Activated CD4-positive, alpha-beta T cell treated with anti-CD3 and anti-CD28 coated beads, Interleukin-2, amount 10 ng/mL, durations not matched to agents 7 days and 5 days (primary cell): ENCODE measurements at regions not wholly inside any gene's neighbourhood (a gene's known extent, or its start where the extent isn't known, plus 50 kb on each side); places are given as distances from the start of the nearest gene placed in this dataset.

Experiments used
- CTCF ChIA-PET: fragments of 350-600 bp; sonication (Branson Sonifier 250); formaldehyde crosslinking; loops from one replicate; lab custom pipeline; 2021; ENCODE audit warnings: antibody characterized with exemption; lab: Charles Lee
- POLR2A ChIA-PET: fragments of 350-600 bp; sonication (Branson Sonifier 250); formaldehyde crosslinking; loops from one replicate; lab custom pipeline; 2021; ENCODE audit warnings: antibody characterized with exemption; lab: Charles Lee
- DNase-seq: peaks from one replicate; pipeline ENCODE4 v3.0.0-alpha.2; 2020
- H3K27ac Mint-ChIP-seq: one replicate; pipeline ENCODE4 v1.8.0; 2021; ENCODE audit warnings: mild to moderate bottlenecking, moderate library complexity, mixed read lengths
- H3K27me3 Mint-ChIP-seq: one replicate; pipeline ENCODE4 v1.8.0; 2021; ENCODE audit warnings: mixed read lengths
- H3K36me3 Mint-ChIP-seq: one replicate; pipeline ENCODE4 v1.8.0; 2021; ENCODE audit warnings: low read depth, mixed read lengths
- H3K4me1 Mint-ChIP-seq: one replicate; pipeline ENCODE4 v1.8.0; 2021; ENCODE audit warnings: mixed read lengths
- H3K4me3 Mint-ChIP-seq: one replicate; pipeline ENCODE4 v1.8.0; 2021; ENCODE audit warnings: mild to moderate bottlenecking, moderate library complexity, mixed read lengths
- H3K9me3 Mint-ChIP-seq: one replicate; pipeline ENCODE4 v1.8.0; 2021; ENCODE audit warnings: mixed read lengths

DNA sequence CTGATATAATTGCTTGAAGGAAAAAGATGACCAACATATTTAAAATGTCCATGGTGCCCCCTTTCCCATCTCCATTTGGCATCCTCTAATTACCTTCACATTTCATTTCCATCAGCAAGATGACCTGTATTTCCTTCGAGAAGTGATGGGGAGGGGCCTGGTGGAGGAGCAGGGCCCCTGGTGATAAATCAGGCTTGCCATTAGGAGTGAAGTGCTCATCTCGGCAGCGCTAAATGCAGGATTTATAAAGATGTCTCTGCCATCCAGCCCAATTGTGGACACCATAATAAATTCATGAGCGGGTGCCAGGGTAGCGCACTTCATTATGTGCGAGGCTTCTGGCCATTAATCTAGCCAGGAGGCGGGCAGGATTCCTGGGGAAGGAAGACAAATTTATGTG lies 101.5 kb upstream of the IRX6 start:
- no peaks in the 10 kb centered on the region for H3K4me1 Mint-ChIP-seq
- no peak for DNase-seq
- H3K27me3 Mint-ChIP-seq = no peaks in the 10 kb centered on the region
- H3K4me3 Mint-ChIP-seq = no peak overlapping the region
- ChIA-PET CTCF (no interaction called here), POLR2A (no interaction called here)
- H3K36me3 Mint-ChIP-seq = no peaks in the 10 kb centered on the region
- peaks cover 8% of the 10 kb centered on the region for H3K9me3 Mint-ChIP-seq
- H3K27ac Mint-ChIP-seq = no peak overlapping the region

DNA sequence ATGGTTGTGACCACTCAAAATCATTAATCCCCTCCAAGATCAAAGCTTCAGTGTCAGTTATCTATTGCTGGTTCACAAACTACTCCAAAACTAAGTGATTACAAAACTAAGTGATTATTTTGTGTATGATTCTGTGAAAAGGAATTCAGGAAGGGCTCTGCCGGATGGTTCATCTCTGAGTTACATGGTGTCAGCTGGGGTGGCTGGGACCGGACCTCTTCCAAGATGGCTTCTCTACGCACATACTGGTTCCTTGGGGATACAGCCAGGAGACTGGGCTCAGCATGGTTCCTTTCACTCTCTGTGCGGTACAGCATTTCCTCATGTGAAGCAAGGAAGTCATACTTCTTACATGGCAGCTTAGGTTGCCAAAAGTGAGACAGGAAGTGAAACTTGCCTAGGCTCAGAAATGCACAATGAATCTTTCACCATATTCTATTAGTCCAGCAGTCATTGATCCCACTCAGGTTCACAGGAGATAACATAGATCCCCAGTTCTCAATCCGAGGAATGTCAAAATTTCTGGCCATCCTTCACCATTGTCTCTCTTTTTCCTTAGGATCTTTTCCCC lies 97.9 kb upstream of the IRX6 start:
- no peak overlapping the region for H3K4me3 Mint-ChIP-seq
- no peaks in the 10 kb centered on the region for H3K4me1 Mint-ChIP-seq
- ChIA-PET POLR2A (no interaction called here), CTCF (no interaction called here)
- H3K27me3 Mint-ChIP-seq = peaks cover 5% of the 10 kb centered on the region
- no peak for DNase-seq
- peaks cover 8% of the 10 kb centered on the region for H3K9me3 Mint-ChIP-seq
- H3K36me3 Mint-ChIP-seq = no peaks in the 10 kb centered on the region
- H3K27ac Mint-ChIP-seq = no peak overlapping the region

DNA sequence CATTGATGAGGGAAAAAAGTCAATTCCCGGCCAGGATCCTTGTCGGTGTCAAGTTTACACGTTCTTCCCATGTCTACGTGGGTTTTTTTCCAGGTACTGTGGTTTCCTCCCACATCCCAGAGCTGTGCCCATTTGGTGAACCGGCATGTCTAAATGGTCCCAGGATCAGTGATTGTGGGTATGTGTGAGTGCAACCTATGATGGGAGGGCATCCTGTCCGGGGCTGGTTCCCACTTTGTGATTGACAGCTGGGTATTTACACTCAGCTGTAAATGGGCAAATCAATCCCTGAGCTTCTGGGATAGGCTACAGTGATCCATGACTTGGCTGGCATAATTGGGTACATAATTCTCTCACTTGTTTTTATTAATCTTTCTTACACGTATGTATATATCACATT lies 91.2 kb upstream of the IRX6 start:
- H3K9me3 Mint-ChIP-seq = no peaks in the 10 kb centered on the region

DNA sequence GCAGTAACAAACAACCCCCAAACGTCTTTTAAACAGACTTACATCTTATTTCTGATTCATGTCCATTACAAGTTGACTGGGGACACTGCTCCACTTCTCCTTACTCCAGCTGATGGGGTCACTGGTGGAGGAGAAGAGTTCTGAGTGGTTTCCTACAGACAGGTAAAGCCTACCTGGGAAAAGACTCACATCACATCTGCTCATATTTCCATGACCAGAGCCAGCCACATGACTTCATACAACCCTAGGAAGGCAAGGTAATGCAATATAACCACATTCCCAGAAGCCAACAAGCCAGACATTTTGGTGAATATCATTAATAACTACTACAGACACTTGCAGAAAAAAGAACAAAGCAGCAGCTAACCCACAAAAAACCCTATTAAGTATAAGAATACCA lies 90.5 kb upstream of the IRX6 start:
- ChIA-PET POLR2A (no interaction called here), CTCF (no interaction called here)
- Mint-ChIP-seq H3K9me3 (no peaks in the 10 kb centered on the region), H3K36me3 (no peaks in the 10 kb centered on the region), H3K4me1 (no peaks in the 10 kb centered on the region), H3K27me3 (peaks cover 3% of the 10 kb centered on the region), H3K27ac (no peak overlapping the region), H3K4me3 (no peak overlapping the region)
- no peak for DNase-seq

More for the DNA sequence above, 91.2 kb upstream of the IRX6 start:
- H3K36me3 Mint-ChIP-seq = no peaks in the 10 kb centered on the region
- ChIA-PET POLR2A (no interaction called here), CTCF (no interaction called here)
- no peak for DNase-seq
- no peaks in the 10 kb centered on the region for H3K4me1 Mint-ChIP-seq
- no peak overlapping the region for H3K4me3 Mint-ChIP-seq
- peaks cover 3% of the 10 kb centered on the region for H3K27me3 Mint-ChIP-seq
- H3K27ac Mint-ChIP-seq = no peak overlapping the region

DNA sequence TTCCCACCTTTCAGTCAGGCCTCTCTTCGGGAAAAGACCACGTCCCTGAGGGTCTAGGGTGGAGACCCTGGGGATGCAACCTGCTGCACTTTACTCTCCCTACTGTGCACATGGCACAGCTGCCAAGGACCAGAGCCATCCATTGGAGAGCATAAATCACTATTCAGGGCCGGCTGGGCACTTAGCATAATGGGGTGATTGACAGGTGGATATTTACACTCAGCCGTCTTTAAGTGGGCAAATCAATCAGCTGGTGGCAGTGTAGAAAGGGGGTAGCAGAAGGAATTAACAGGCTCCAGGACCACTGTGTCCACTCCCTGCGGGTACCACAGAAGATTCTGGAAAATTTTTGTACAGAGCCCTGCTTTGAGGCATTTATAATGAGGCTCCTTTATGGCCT lies 87.3 kb upstream of the IRX6 start:
- ChIA-PET CTCF (no interaction called here), POLR2A (no interaction called here)
- Mint-ChIP-seq H3K27ac (no peak overlapping the region), H3K9me3 (no peaks in the 10 kb centered on the region), H3K4me1 (no peaks in the 10 kb centered on the region), H3K36me3 (no peaks in the 10 kb centered on the region), H3K27me3 (no peaks in the 10 kb centered on the region), H3K4me3 (no peak overlapping the region)
- no peak for DNase-seq

GRCh38 chr16:55239723-55240122 lies 84.3 kb upstream of the IRX6 start:
- ChIA-PET CTCF (no interaction called here), POLR2A (no interaction called here)
- Mint-ChIP-seq H3K27me3 (no peaks in the 10 kb centered on the region), H3K9me3 (no peaks in the 10 kb centered on the region), H3K4me1 (no peaks in the 10 kb centered on the region), H3K27ac (no peak overlapping the region), H3K36me3 (no peaks in the 10 kb centered on the region), H3K4me3 (no peak overlapping the region)
- DNase-seq = no peak

DNA sequence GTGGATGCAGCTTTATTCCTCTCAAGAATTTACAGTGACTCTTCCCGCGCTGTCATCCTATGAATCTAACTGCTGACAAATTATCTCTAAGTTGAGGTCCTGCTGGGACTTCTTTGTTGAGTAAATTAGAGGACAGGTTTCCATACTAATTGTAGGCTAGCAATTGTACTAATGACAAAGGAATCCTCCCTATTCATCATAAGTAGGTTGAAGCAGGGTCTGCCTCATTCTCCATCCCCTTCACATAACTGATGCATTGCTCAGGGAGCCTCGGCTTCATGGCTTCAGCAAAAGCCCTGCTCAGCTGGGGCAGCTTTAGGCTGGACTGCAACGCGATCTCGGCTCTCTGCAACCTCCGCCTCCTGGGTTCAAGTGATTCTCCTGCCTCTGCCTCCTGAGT lies 83.1 kb upstream of the IRX6 start:
- H3K4me3 Mint-ChIP-seq = no peak overlapping the region

DNA sequence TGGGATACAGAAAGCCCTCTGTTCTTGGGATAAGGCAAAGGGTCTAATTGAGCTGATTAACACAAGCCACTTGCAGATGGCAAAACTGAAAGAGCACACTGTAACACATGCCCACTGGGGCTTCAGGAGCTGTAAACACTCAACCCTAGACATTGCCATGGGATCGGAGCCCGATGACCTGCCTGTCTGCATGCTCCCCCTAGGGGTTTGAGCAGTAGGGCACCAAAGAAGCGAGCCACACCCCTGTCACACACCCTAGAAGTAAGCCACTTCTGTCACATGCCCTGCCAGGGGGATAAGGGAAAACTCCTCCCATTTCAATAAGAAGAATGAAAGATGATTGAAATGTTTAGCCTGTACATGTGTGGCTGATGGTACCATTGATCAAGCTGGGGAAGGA lies 81.3 kb upstream of the IRX6 start:
- Mint-ChIP-seq H3K27me3 (no peaks in the 10 kb centered on the region), H3K4me3 (no peak overlapping the region), H3K4me1 (no peaks in the 10 kb centered on the region), H3K27ac (no peak overlapping the region), H3K9me3 (no peaks in the 10 kb centered on the region), H3K36me3 (no peaks in the 10 kb centered on the region)
- no peak for DNase-seq
- CTCF ChIA-PET = no interaction called here
- POLR2A ChIA-PET = no interaction called here

More for the DNA sequence above, 83.1 kb upstream of the IRX6 start:
- Mint-ChIP-seq H3K27ac (no peak overlapping the region), H3K27me3 (no peaks in the 10 kb centered on the region), H3K4me1 (no peaks in the 10 kb centered on the region), H3K36me3 (no peaks in the 10 kb centered on the region), H3K9me3 (no peaks in the 10 kb centered on the region)
- DNase-seq = no peak
- POLR2A ChIA-PET = no interaction called here
- CTCF ChIA-PET = no interaction called here

DNA sequence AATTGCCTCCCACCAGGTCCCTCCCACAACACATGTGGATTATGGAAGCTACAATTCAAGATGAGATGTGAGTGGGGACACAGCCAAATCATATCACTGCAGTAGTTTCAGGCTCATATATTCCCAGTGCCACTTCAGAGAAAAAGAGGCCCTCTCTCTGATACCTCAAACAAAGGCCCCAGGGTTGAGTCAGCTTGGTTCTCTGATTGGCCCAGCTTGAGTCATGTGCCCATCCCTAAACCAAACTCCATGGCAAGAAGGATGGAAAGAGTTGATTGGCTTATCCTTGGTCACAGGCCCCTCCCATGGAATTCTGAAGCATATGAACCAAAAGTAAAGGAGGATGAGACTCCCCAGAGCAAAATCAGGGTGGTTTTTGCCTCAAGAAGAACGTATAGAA lies 75.9 kb upstream of the IRX6 start:
- POLR2A ChIA-PET = no interaction called here
- CTCF ChIA-PET = no interaction called here
- H3K27ac Mint-ChIP-seq = no peak overlapping the region
- no peaks in the 10 kb centered on the region for H3K9me3 Mint-ChIP-seq
- H3K4me1 Mint-ChIP-seq = peaks cover 4% of the 10 kb centered on the region
- no peaks in the 10 kb centered on the region for H3K36me3 Mint-ChIP-seq
- no peak overlapping the region for H3K4me3 Mint-ChIP-seq
- H3K27me3 Mint-ChIP-seq = no peaks in the 10 kb centered on the region
- DNase-seq = no peak

DNA sequence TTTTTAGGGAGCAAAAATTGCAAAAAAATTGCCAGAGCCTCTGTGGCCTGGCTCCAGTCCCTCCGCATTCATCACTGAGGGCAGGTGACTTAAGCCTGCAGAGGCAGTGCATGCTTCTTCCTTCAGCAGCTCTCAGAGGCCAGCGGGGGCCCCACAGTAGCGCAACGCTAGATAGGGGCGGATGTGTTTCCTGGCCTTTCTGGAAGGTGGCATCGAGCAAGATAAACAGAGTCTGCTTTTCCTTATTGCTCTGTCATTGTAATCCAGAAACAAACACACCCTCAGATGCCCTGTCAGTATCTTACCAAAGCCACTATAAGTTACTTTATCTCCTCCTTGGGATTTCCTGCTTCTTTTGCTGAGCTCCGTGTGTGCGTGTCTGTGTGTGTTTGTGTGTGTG lies 75.5 kb upstream of the IRX6 start:
- Mint-ChIP-seq H3K27ac (no peak overlapping the region), H3K9me3 (no peaks in the 10 kb centered on the region), H3K36me3 (no peaks in the 10 kb centered on the region), H3K27me3 (no peaks in the 10 kb centered on the region), H3K4me1 (peaks cover 4% of the 10 kb centered on the region), H3K4me3 (no peak overlapping the region)
- POLR2A ChIA-PET = no interaction called here
- CTCF ChIA-PET = no interaction called here
- peak; percentile 12 for DNase-seq

DNA sequence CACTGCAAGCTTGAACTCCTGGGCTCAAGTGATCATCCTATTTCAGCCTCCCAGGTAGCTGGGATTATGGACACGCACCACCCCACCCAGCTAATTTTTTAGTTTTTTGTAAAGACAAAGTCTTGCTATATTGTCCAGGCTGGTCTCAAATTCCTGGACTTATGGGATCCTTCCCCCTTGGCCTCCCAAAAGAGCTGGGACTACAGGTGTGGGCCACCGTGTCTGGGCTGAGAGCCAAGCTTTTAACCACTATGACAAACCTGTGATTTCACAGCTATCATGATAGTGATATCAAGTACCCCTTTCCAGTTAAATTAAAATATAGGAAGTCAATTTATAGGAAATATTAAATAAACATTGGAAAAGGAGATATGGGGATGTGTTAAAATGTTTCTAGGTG lies 74.6 kb upstream of the IRX6 start:
- Mint-ChIP-seq H3K27me3 (no peaks in the 10 kb centered on the region), H3K9me3 (no peaks in the 10 kb centered on the region), H3K4me1 (peaks cover 4% of the 10 kb centered on the region), H3K4me3 (no peak overlapping the region), H3K27ac (no peak overlapping the region), H3K36me3 (no peaks in the 10 kb centered on the region)
- POLR2A ChIA-PET = no interaction called here
- no peak for DNase-seq
- CTCF ChIA-PET = no interaction called here

DNA sequence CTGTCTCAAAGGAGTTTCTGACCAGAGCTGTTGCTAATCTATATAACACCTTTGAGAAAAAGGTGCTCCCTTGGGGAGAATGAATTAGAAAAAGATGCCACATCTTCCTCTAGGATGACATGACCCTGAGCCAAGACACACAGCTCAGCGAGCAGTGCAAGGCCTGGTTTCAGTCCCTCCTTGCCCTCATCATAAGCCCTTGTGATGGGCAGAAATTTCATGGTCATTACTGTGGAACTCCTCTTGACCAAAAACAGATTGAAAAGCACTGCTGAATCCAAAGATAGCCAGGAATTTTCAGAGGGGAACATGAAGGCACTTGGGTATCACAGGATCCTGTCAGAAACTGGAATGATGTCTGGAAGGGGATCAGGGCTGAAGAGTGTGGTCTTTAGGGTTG lies 74.1 kb upstream of the IRX6 start:
- peaks cover 4% of the 10 kb centered on the region for H3K4me1 Mint-ChIP-seq
- ChIA-PET CTCF (no interaction called here), POLR2A (no interaction called here)
- no peaks in the 10 kb centered on the region for H3K27me3 Mint-ChIP-seq
- no peak for DNase-seq
- no peak overlapping the region for H3K4me3 Mint-ChIP-seq
- no peak overlapping the region for H3K27ac Mint-ChIP-seq
- H3K36me3 Mint-ChIP-seq = no peaks in the 10 kb centered on the region
- no peaks in the 10 kb centered on the region for H3K9me3 Mint-ChIP-seq

DNA sequence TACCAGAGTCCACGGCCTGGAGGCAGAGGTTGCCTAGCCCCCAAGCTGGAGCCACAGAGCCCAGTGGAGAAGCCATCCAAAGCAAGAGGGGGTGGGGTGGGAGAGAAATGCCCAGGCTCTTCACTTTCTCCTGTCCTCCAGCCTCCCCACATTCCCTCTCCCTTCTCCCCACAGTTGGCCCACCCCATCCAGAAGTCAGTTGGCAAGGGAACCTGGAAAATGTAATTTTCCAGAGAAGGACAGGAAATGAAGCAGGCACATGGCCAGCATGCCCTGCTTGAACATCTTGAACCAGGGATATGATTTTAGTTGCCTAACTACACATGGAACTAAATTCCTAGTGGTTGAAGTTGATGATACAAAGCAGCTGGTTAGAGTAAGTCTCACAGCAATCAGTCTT lies 73.3 kb upstream of the IRX6 start:
- Mint-ChIP-seq H3K27ac (no peak overlapping the region), H3K4me3 (no peak overlapping the region), H3K36me3 (no peaks in the 10 kb centered on the region), H3K4me1 (peaks cover 4% of the 10 kb centered on the region), H3K27me3 (no peaks in the 10 kb centered on the region), H3K9me3 (no peaks in the 10 kb centered on the region)
- CTCF ChIA-PET = no interaction called here
- POLR2A ChIA-PET = no interaction called here
- DNase-seq = no peak

- DNase-seq = no peak
- ChIA-PET CTCF (no interaction called here), POLR2A (no interaction called here)
- Mint-ChIP-seq H3K27ac (no peak overlapping the region), H3K27me3 (no peaks in the 10 kb centered on the region), H3K36me3 (no peaks in the 10 kb centered on the region), H3K9me3 (no peaks in the 10 kb centered on the region), H3K4me1 (peaks cover 4% of the 10 kb centered on the region), H3K4me3 (no peak overlapping the region)
These were observed 72.9 kb upstream of the IRX6 start for GRCh38 chr16:55251151-55251550.
